ENCODE measurements at regions not wholly inside any gene's neighbourhood (a gene's known extent, or its start where the extent isn't known, plus 50 kb on each side); places are given as distances from the start of the nearest gene placed in this dataset.

DNA sequence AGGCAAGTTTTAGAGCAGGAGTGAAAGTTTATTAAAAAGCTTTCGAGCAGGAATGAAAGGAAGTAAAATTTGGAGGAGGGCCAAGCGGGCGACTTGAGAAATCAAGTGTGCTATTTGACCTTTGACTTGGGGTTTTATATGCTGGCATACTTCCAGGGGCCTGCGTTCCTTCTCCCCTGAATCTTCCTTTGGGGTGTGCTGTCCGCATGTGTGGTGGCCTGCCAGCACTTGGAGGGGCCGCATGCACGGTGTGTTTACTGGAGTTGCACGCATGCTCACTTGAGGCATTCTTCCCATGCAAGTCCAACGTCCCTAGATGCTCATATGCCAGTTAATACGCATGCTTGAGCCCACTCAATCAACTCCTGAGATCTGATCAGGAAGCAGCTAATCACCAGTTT is 78.3 kb upstream of the MAP4K4 start:
- TF ChIP-seq EZH2 (IDR thresholded peaks at IDR 0.05; ENCODE audit: insufficient read depth, low read length) = no peak
- TF ChIP-seq, protein P1, sequence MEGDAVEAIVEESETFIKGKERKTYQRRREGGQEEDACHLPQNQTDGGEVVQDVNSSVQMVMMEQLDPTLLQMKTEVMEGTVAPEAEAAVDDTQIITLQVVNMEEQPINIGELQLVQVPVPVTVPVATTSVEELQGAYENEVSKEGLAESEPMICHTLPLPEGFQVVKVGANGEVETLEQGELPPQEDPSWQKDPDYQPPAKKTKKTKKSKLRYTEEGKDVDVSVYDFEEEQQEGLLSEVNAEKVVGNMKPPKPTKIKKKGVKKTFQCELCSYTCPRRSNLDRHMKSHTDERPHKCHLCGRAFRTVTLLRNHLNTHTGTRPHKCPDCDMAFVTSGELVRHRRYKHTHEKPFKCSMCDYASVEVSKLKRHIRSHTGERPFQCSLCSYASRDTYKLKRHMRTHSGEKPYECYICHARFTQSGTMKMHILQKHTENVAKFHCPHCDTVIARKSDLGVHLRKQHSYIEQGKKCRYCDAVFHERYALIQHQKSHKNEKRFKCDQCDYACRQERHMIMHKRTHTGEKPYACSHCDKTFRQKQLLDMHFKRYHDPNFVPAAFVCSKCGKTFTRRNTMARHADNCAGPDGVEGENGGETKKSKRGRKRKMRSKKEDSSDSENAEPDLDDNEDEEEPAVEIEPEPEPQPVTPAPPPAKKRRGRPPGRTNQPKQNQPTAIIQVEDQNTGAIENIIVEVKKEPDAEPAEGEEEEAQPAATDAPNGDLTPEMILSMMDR (IDR thresholded peaks at IDR 0.05; ENCODE audit: insufficient read depth, low read depth, low read length) = no peak

All from astrocyte (in vitro differentiated cells and primary cell).